Neural progenitor cell (in vitro differentiated cells): ENCODE measurements at regions not wholly inside any gene's neighbourhood (a gene's known extent, or its start where the extent isn't known, plus 50 kb on each side); places are given as distances from the start of the nearest gene placed in this dataset.

Experiments used
- CTCF ChIP-seq: fragments of 200-600 bp; sonication (generic); IDR thresholded peaks from 2 replicates; pipeline ENCODE4 v1.5.1; 2017; ENCODE audit warnings: antibody characterized with exemption, mild to moderate bottlenecking
- EZH2 ChIP-seq: fragments of 200-600 bp; sonication (generic); IDR thresholded peaks from 2 replicates; pipeline ENCODE4 v1.6.1; 2017; ENCODE audit warnings: antibody characterized with exemption, mild to moderate bottlenecking, moderate library complexity
- EZH2phosphoT487 ChIP-seq: fragments of 200-600 bp; sonication (generic); IDR thresholded peaks from 2 replicates; pipeline ENCODE4 v1.6.1; 2017; ENCODE audit warnings: antibody characterized with exemption

- no peak for TF ChIP-seq CTCF
- no peak for TF ChIP-seq EZH2phosphoT487
- no peak for TF ChIP-seq EZH2
These were observed 104.1 kb upstream of the PAPPA start for GRCh38 chr9:116049456-116049855.
